HEK293 (cell line): ENCODE measurements at regions not wholly inside any gene's neighbourhood (a gene's known extent, or its start where the extent isn't known, plus 50 kb on each side); places are given as distances from the start of the nearest gene placed in this dataset.

Experiments
- CTCF ChIA-PET: fragments of 350-600 bp; formaldehyde crosslinking; extraction: SDS; loops from one replicate; lab custom pipeline; 2021; ENCODE audit warnings: antibody characterized with exemption; lab: Yijun Ruan, JAX
- POLR2A ChIA-PET: fragments of 300-600 bp; formaldehyde crosslinking; extraction: SDS; loops from one replicate; lab custom pipeline; 2020; ENCODE audit warnings: antibody characterized with exemption, inconsistent platforms; lab: Yijun Ruan, JAX
- H3K27ac ChIP-seq: fragments of 200-500 bp; sonication (Bioruptor generic); 2 replicates; pipeline ENCODE4 v1.5.1; 2014; ENCODE audit warnings: low read depth, low read length, control low read depth, inconsistent platforms; ENCODE audit errors: extremely low read depth
- H3K36me3 ChIP-seq, 2 experiments: fragments of 200-500 bp in 1 of 2; sonication (Bioruptor generic) in 1 of 2; 1 replicate in 1 of 2; 2 replicates in 1 of 2; pipeline ENCODE4 v1.5.1; 2014 to 2017; ENCODE audit warnings: inconsistent platforms in 2 of 2, low read length in 2 of 2; ENCODE audit not compliant: control insufficient read depth in 2 of 2, insufficient read depth in 1 of 2
- H3K4me1 ChIP-seq: fragments of 200-500 bp; sonication (Bioruptor generic); 2 replicates; pipeline ENCODE4 v1.5.1; 2014; ENCODE audit warnings: mild to moderate bottlenecking, low read length, inconsistent platforms; ENCODE audit not compliant: control insufficient read depth, insufficient read depth
- H3K4me3 ChIP-seq: 2 replicates; pipeline ENCODE4 v1.5.1; 2011; ENCODE audit warnings: low read depth, mild to moderate bottlenecking, control low read depth, low read length, moderate library complexity
- H3K9me3 ChIP-seq: fragments of 200-500 bp; sonication (Bioruptor generic); 2 replicates; pipeline ENCODE4 v1.5.1; 2014; ENCODE audit warnings: low read depth, low read length, inconsistent platforms; ENCODE audit not compliant: control insufficient read depth, insufficient read depth
- FEZF1 ChIP-seq: fragments of 450-650 bp; formaldehyde crosslinking; IDR thresholded peaks from 2 replicates; pipeline ENCODE4 v1.5.1; 2016; ENCODE audit warnings: missing biosample characterization, missing genetic modification characterization
- GLIS2 ChIP-seq: fragments of 450-650 bp; formaldehyde crosslinking; IDR thresholded peaks from 2 replicates; pipeline ENCODE4 v1.5.1; 2016; ENCODE audit warnings: missing biosample characterization, missing genetic modification characterization
- PBX3 ChIP-seq: sonication (generic); formaldehyde crosslinking; IDR thresholded peaks from 2 replicates; pipeline ENCODE4 v1.8.1; 2022; ENCODE audit warnings: mild to moderate bottlenecking, moderate library complexity, missing genetic modification reagents
- TSHZ1 ChIP-seq: fragments of 450-650 bp; formaldehyde crosslinking; IDR thresholded peaks from 2 replicates; pipeline ENCODE4 v1.5.1; 2016; ENCODE audit warnings: missing biosample characterization, missing genetic modification characterization, borderline replicate concordance
- ZBTB11 ChIP-seq: fragments of 450-650 bp; formaldehyde crosslinking; conservative IDR thresholded peaks from 2 replicates; pipeline ENCODE4 v1.5.1; 2016; ENCODE audit warnings: low read depth, missing biosample characterization, missing genetic modification characterization
- ZBTB17 ChIP-seq: fragments of 450-650 bp; formaldehyde crosslinking; IDR thresholded peaks from 2 replicates; pipeline ENCODE4 v1.5.1; 2016; ENCODE audit warnings: missing biosample characterization, missing genetic modification characterization
- ZBTB20 ChIP-seq: fragments of 450-650 bp; formaldehyde crosslinking; IDR thresholded peaks from 2 replicates; pipeline ENCODE4 v1.5.1; 2016; ENCODE audit warnings: missing biosample characterization, missing genetic modification characterization
- ZBTB26 ChIP-seq: fragments of 450-650 bp; formaldehyde crosslinking; optimal IDR thresholded peaks from 2 replicates; pipeline ENCODE3; 2016; ENCODE audit warnings: missing biosample characterization, mild to moderate bottlenecking, missing genetic modification characterization
- ZBTB49 ChIP-seq: fragments of 450-650 bp; formaldehyde crosslinking; IDR thresholded peaks from 2 replicates; pipeline ENCODE4 v1.5.1; 2016; ENCODE audit warnings: missing biosample characterization, missing genetic modification characterization, low read depth
- ZBTB7A ChIP-seq: fragments of 450-650 bp; formaldehyde crosslinking; IDR thresholded peaks from 2 replicates; pipeline ENCODE4 v1.5.1; 2016; ENCODE audit warnings: low read depth, missing biosample characterization, missing genetic modification characterization
- ZNF169 ChIP-seq: fragments of 450-650 bp; formaldehyde crosslinking; IDR thresholded peaks from 2 replicates; pipeline ENCODE4 v1.5.1; 2016; ENCODE audit warnings: missing biosample characterization, missing genetic modification characterization
- ZNF248 ChIP-seq: fragments of 450-650 bp; formaldehyde crosslinking; IDR thresholded peaks from 2 replicates; pipeline ENCODE4 v1.5.1; 2017; ENCODE audit warnings: missing biosample characterization, missing genetic modification characterization
- ZNF394 ChIP-seq: fragments of 450-650 bp; formaldehyde crosslinking; IDR thresholded peaks from 2 replicates; pipeline ENCODE4 v1.5.1; 2016; ENCODE audit warnings: missing biosample characterization, missing genetic modification characterization, mild to moderate bottlenecking, moderate library complexity, borderline replicate concordance
- ZNF561 ChIP-seq: fragments of 450-650 bp; IDR thresholded peaks from 2 replicates; pipeline ENCODE4 v1.5.1; 2018; ENCODE audit warnings: missing biosample characterization, missing genetic modification characterization, borderline replicate concordance
- ZNF571 ChIP-seq: fragments of 450-650 bp; formaldehyde crosslinking; IDR thresholded peaks from 2 replicates; pipeline ENCODE4 v1.5.0; 2017; ENCODE audit warnings: missing biosample characterization, missing genetic modification characterization
- ZNF621 ChIP-seq: fragments of 450-650 bp; formaldehyde crosslinking; IDR thresholded peaks from 2 replicates; pipeline ENCODE4 v1.5.1; 2017; ENCODE audit warnings: missing biosample characterization, missing genetic modification characterization
- ZNF645 ChIP-seq: fragments of 450-650 bp; formaldehyde crosslinking; IDR thresholded peaks from 2 replicates; pipeline ENCODE4; 2016; ENCODE audit warnings: missing biosample characterization, missing genetic modification characterization
- ZNF664 ChIP-seq: fragments of 450-650 bp; formaldehyde crosslinking; IDR thresholded peaks from 2 replicates; pipeline ENCODE4 v1.5.1; 2016; ENCODE audit warnings: missing biosample characterization, missing genetic modification characterization
- ZNF692 ChIP-seq: fragments of 450-650 bp; formaldehyde crosslinking; IDR thresholded peaks from 2 replicates; pipeline ENCODE4 v1.5.1; 2016; ENCODE audit warnings: missing biosample characterization, missing genetic modification characterization
- ZNF777 ChIP-seq: fragments of 450-650 bp; formaldehyde crosslinking; IDR thresholded peaks from 2 replicates; pipeline ENCODE4 v1.5.1; 2017; ENCODE audit warnings: missing biosample characterization, missing genetic modification characterization, borderline replicate concordance
- ZNF830 ChIP-seq: fragments of 450-650 bp; IDR thresholded peaks from 2 replicates; pipeline ENCODE4 v1.5.0; 2018; ENCODE audit warnings: missing biosample characterization, missing genetic modification characterization, low read depth, mild to moderate bottlenecking, moderate library complexity

- Histone ChIP-seq H3K27ac (peak overlapping the region; percentile 50), H3K4me1 (0 out of 2 replicates have a peak, but pooled peaks cover 2% of the 10 kb centered on the region), H3K9me3 (no peaks in the 10 kb centered on the region), H3K36me3 (no peaks in the 10 kb centered on the region), H3K4me3 (no peak overlapping the region)
- ChIA-PET POLR2A (no interaction called here), CTCF (interaction anchor here (0.7 kb wide), 1 partner anchor 463 kb away, joined by 4 read pairs; no protein-coding TSS in a partner anchor)
- no peak for TF ChIP-seq ZNF830 (tag by site-specific recombination)
- TF ChIP-seq ZNF169 (tag by site-specific recombination): no peak
- no peak for TF ChIP-seq ZBTB49 (tag by site-specific recombination)
- TF ChIP-seq ZBTB26 (tag by site-specific recombination): no peak
- TF ChIP-seq ZBTB17: no peak
- TF ChIP-seq GLIS2: no peak
- no peak for TF ChIP-seq ZNF664 (tag by site-specific recombination)
- no peak for TF ChIP-seq TSHZ1 (tag by site-specific recombination)
- TF ChIP-seq ZNF645 (tag by site-specific recombination): no peak
- TF ChIP-seq ZNF571 (tag by site-specific recombination): no peak
- no peak for TF ChIP-seq ZNF248 (tag by site-specific recombination)
- TF ChIP-seq ZBTB11 (tag by site-specific recombination): no peak
- no peak for TF ChIP-seq PBX3
- TF ChIP-seq ZBTB20: no peak
- TF ChIP-seq ZNF777: no peak
- TF ChIP-seq ZNF394: no peak
- no peak for TF ChIP-seq ZBTB7A (tag by site-specific recombination)
- TF ChIP-seq ZNF621 (tag by site-specific recombination): no peak
- TF ChIP-seq FEZF1 (tag by site-specific recombination): peak; percentile 88
- TF ChIP-seq ZNF561 (tag by site-specific recombination): peak; percentile 32; the same call in 1 of the 2 replicates
- TF ChIP-seq ZNF692: no peak
Measured at GRCh38 chr3:3992312-3992874, 193.2 kb downstream of the LRRN1 start.
